Stomach (tissue), 8 donors: ENCODE measurements at regions not wholly inside any gene's neighbourhood (a gene's known extent, or its start where the extent isn't known, plus 50 kb on each side); places are given as distances from the start of the nearest gene placed in this dataset.
A peak's percentile ranks its signal among the peaks of the same experiment; 100 is the strongest.
"Not testable (repeated sequence)": the region's sequence is repeated elsewhere in the genome, so short reads cannot be mapped to it uniquely, and the experiment has no call there.

Experiments
- DNase-seq, 2 donors: peaks; one replicate each; pipeline versions ENCODE4 v3.0.0 to v3.0.0-alpha.2; 2013 to 2019
- H3K27ac ChIP-seq, 5 donors: fragments of 200-600 bp in 4 of 5; sonication (generic) in 4 of 5; one replicate each; pipeline ENCODE4 v1.5.1; 2013 to 2019; ENCODE audit warnings: mild to moderate bottlenecking in 1 of 5, moderate library complexity in 1 of 5
- H3K27me3 ChIP-seq, 3 donors: fragments of 200-600 bp; sonication (generic); one replicate each; pipeline ENCODE4 v1.5.1; 2017 to 2019; ENCODE audit warnings: mixed run types in 1 of 3
- H3K36me3 ChIP-seq, 4 donors: fragments of 200-600 bp; sonication (generic); 1 replicate in 3 of 4; 2 replicates in 1 of 4; pipeline ENCODE4 v1.5.1; 2016 to 2019
- H3K4me1 ChIP-seq, 4 donors: fragments of 200-600 bp; sonication (generic); one replicate each; pipeline ENCODE4 v1.5.1; 2016 to 2019
- H3K4me3 ChIP-seq, 4 donors: fragments of 200-600 bp; sonication (generic) in 3 of 4; one replicate each; pipeline ENCODE4 v1.5.1; 2016 to 2019; ENCODE audit warnings: mild to moderate bottlenecking in 1 of 4
- H3K9me3 ChIP-seq, 4 donors: fragments of 200-600 bp; sonication (generic); one replicate each; pipeline ENCODE4 v1.5.1; 2016 to 2019
- EP300 ChIP-seq: sonication (generic); formaldehyde crosslinking; IDR thresholded peaks from one replicate; pipeline ENCODE4 v1.6.1; 2017; ENCODE audit warnings: antibody characterized with exemption
- POLR2A ChIP-seq, 4 donors: fragments of 450-650 bp; IDR thresholded peaks; one replicate each; pipeline ENCODE4 v1.6.1; 2016; ENCODE audit warnings: antibody characterized with exemption in 4 of 4, control low read depth in 2 of 4, mild to moderate bottlenecking in 1 of 4, moderate library complexity in 1 of 4
- POLR2AphosphoS5 ChIP-seq, 3 donors: sonication (generic); formaldehyde crosslinking; IDR thresholded peaks; one replicate each; pipeline ENCODE4 v1.6.1; 2016; ENCODE audit warnings: antibody characterized with exemption in 3 of 3
- WGBS, 5 donors: extraction: QIAGEN DNeasy Blood & Tissue Kit in 3 of 5; methylation state at CpG; one replicate each; pipeline versions ENCODE4 v1.1.5 to v1.1.7; 2013 to 2018; 5-methylcytosine and 5-hydroxymethylcytosine counted together
- intact Hi-C: fragments of 100-400 bp; cut with DNase I; formaldehyde crosslinking; loops from one replicate; pipeline ENCODE4 v1.15.1; 2023; ENCODE audit warnings: low total_unique reads
- TF ChIP-seq, protein P1 (sequence below), 7 experiments: fragments of 450-650 bp in 4 of 7; fragments of 200-600 bp in 3 of 7; sonication (generic) in 3 of 7; IDR thresholded peaks; one replicate each; pipeline ENCODE4 v1.5.1; 2016 to 2019; ENCODE audit warnings: antibody characterized with exemption in 7 of 7, control low read depth in 2 of 7, mild to moderate bottlenecking in 1 of 7
- donor health status: healthy with polysubstance abuse.
- donor health status: Bipolar disorder and iron deficiency.
- donor health status: healthy.

DNA sequence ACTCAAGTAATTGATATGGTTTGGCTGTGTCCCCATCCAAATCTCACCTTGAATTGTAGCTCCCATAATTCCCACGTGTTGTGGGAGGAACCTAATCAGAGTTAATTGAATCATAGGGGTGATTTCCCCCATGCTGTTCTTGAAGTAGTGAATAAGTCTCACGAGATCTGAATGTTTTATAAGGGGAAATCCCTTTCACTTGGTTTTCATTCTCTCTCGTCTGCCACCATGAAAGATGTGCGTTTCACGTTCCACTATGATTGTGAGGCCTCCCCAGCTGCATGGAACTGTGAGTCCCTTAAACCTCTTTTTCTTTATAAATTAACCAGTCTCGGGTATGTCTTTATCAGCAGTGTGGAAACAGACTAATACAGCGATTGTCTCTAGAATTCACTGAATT is 135.4 kb downstream of the BACH1 start:
- no peak overlapping the region for H3K4me3 ChIP-seq
- H3K27ac ChIP-seq: no peak overlapping the region
- intact Hi-C loops: no loop called here
- no peaks in the 10 kb centered on the region for H3K27me3 ChIP-seq
- H3K4me1 ChIP-seq: peaks cover 0 to 8% (median 0%) of the 10 kb centered on the region in 4 donors
- no peaks in the 10 kb centered on the region for H3K36me3 ChIP-seq
- WGBS, 5 donors: 63 to 80% (median 67%) methylated on average over 7 of the region's 7 CpGs
- no peak for TF ChIP-seq EP300
- TF ChIP-seq, protein P1, sequence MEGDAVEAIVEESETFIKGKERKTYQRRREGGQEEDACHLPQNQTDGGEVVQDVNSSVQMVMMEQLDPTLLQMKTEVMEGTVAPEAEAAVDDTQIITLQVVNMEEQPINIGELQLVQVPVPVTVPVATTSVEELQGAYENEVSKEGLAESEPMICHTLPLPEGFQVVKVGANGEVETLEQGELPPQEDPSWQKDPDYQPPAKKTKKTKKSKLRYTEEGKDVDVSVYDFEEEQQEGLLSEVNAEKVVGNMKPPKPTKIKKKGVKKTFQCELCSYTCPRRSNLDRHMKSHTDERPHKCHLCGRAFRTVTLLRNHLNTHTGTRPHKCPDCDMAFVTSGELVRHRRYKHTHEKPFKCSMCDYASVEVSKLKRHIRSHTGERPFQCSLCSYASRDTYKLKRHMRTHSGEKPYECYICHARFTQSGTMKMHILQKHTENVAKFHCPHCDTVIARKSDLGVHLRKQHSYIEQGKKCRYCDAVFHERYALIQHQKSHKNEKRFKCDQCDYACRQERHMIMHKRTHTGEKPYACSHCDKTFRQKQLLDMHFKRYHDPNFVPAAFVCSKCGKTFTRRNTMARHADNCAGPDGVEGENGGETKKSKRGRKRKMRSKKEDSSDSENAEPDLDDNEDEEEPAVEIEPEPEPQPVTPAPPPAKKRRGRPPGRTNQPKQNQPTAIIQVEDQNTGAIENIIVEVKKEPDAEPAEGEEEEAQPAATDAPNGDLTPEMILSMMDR (IDR thresholded peaks at IDR 0.05): no peak
- TF ChIP-seq POLR2A (IDR thresholded peaks at IDR 0.05): no peak
- no peak for TF ChIP-seq POLR2AphosphoS5 (IDR thresholded peaks at IDR 0.05)
- DNase-seq: no peak
- H3K9me3 ChIP-seq: no peaks in the 10 kb centered on the region

DNA sequence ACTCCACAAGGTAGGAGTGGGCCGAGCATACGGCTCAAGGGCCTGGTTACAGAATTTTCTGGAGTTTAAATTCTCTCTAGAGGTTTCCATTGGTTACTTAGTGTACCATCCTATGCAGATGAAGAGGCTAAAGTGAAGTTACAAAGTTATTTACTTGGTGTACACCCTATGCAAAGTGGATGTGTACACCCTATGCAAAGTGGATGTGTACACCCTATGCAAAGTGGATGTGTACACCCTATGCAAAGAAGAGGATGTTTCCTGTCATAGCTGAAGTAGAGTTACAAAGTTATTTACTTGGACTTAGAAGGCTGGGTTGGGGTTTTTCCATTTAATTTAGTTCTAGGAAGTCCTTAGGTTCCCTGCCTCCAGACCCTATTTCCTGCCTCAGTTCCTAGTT is 136.3 kb downstream of the BACH1 start:
- DNase-seq, H3K27ac ChIP-seq, H3K36me3 ChIP-seq, H3K4me3 ChIP-seq, H3K9me3 ChIP-seq, intact Hi-C loops, H3K4me1 ChIP-seq, H3K27me3 ChIP-seq: not testable (repeated sequence)
- 97 to 100% (median 97%) methylated on average over 2 of the region's 2 CpGs for WGBS, 5 donors

DNA sequence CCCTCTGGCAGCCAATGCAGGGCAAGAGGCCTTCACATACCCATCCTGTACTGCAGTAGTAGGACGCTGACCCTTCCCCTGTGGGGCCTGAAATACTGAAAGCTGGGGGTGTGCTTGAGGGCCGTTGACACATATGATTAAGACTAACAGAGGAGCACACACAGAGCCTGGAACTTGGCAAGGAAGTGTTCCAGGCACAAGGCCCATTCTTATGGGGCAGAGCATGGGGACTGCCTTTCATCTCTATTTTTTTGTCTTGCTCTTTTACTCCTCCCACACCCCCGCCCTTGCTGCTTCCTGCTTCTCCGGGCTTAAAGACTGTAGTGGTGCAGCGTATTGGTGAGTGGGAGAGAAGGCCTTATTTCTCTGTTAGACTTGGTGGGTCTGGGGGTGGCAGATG is 137.4 kb downstream of the BACH1 start:
- DNase-seq: peak in 1 of 2 donors; percentile 53
- TF ChIP-seq, protein P1 (IDR thresholded peaks at IDR 0.05): no peak
- TF ChIP-seq EP300 (no peak), POLR2A (IDR thresholded peaks at IDR 0.05) (no peak), POLR2AphosphoS5 (IDR thresholded peaks at IDR 0.05) (no peak)
- intact Hi-C loops: no loop called here

DNA sequence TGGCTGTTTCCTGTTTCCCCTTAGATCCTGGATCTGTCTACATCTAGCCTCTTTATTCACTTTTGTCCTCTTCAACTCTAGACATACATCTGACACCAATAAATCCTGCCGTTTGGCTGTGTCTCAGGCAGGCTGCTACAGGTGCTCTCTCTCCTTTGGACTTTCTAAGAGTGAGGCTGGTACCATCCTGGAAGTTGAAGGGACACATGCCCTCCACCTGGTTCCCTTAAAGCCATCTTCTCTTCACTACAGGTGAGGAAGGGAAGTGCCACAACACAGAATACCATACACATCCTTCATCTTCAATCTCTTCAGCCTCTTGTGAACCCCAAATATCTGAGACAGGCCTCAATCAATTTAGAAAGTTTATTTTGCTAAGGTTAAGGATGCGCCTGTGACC is 137.9 kb downstream of the BACH1 start:
- Histone ChIP-seq H3K4me1 (peaks cover 0 to 8% (median 0%) of the 10 kb centered on the region in 4 donors), H3K36me3 (no peaks in the 10 kb centered on the region), H3K4me3 (no peak overlapping the region), H3K27me3 (no peaks in the 10 kb centered on the region), H3K27ac (no peak overlapping the region), H3K9me3 (no peaks in the 10 kb centered on the region)
- intact Hi-C loops: no loop called here
- TF ChIP-seq EP300: no peak
- TF ChIP-seq, protein P1 (IDR thresholded peaks at IDR 0.05): no peak
- TF ChIP-seq POLR2A (IDR thresholded peaks at IDR 0.05): no peak
- no peak for TF ChIP-seq POLR2AphosphoS5 (IDR thresholded peaks at IDR 0.05)
- DNase-seq: no peak
- 83 to 97% (median 88%) methylated on average over 2 of the region's 2 CpGs for WGBS, 5 donors

More for the DNA sequence above, 137.4 kb downstream of the BACH1 start:
- Histone ChIP-seq H3K36me3 (no peaks in the 10 kb centered on the region), H3K4me3 (no peak overlapping the region), H3K9me3 (no peaks in the 10 kb centered on the region), H3K27me3 (no peaks in the 10 kb centered on the region), H3K4me1 (peaks cover 0 to 8% (median 0%) of the 10 kb centered on the region in 4 donors), H3K27ac (no peak overlapping the region)
- 68 to 81% (median 80%) methylated on average over 4 to 5 of the region's 5 CpGs for WGBS, 5 donors

DNA sequence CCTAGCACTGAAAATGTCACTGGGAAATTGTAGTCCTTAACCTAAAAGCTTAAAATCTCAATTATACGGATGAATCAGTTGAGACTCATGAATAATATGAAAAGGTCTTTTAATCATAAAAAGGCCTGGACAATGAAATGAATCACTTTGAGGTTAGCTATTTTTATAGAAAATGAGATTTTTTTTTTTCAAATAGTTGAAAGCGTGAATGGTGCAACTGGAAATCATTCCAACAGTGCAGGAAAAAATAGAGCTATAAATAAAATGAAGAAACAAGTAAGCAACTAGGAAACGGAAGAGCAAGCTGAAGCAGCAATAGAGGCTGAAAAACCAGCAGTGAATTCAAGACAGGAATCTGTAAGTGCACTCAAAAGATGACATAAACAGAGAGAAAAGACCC is 142.9 kb downstream of the BACH1 start:
- H3K4me3 ChIP-seq: no peak overlapping the region
- H3K4me1 ChIP-seq: no peaks in the 10 kb centered on the region
- H3K27ac ChIP-seq: no peak overlapping the region
- H3K36me3 ChIP-seq: no peaks in the 10 kb centered on the region
- H3K9me3 ChIP-seq: no peaks in the 10 kb centered on the region
- TF ChIP-seq, protein P1 (IDR thresholded peaks at IDR 0.05): no peak
- TF ChIP-seq POLR2A (IDR thresholded peaks at IDR 0.05): no peak
- no peak for TF ChIP-seq EP300
- no peak for TF ChIP-seq POLR2AphosphoS5 (IDR thresholded peaks at IDR 0.05)
- DNase-seq: no peak
- H3K27me3 ChIP-seq: no peaks in the 10 kb centered on the region
- intact Hi-C loops: no loop called here
- WGBS, 5 donors: 76 to 80% (median 79%) methylated on average over 3 of the region's 3 CpGs
